ENCODE measurements at regions not wholly inside any gene's neighbourhood (a gene's known extent, or its start where the extent isn't known, plus 50 kb on each side); places are given as distances from the start of the nearest gene placed in this dataset.

- no peak for TF ChIP-seq CTCF (IDR thresholded peaks at IDR 0.05)
- TF ChIP-seq POLR2A (IDR thresholded peaks at IDR 0.05): no peak
Observed at GRCh38 chr6:160871320-160871719, 120.2 kb upstream of the MAP3K4 start.
